HepG2 (cell line): ENCODE measurements at regions not wholly inside any gene's neighbourhood (a gene's known extent, or its start where the extent isn't known, plus 50 kb on each side); places are given as distances from the start of the nearest gene placed in this dataset.

ENCODE experiments used
- NFAT5 ChIP-seq: sonication (generic); formaldehyde crosslinking; IDR thresholded peaks from 2 replicates; pipeline ENCODE4 v1.4.0; 2020; ENCODE audit warnings: missing genetic modification reagents
- ZNF142 ChIP-seq: sonication (generic); formaldehyde crosslinking; IDR thresholded peaks from 2 replicates; pipeline ENCODE4 v1.4.0; 2020; ENCODE audit warnings: missing genetic modification reagents

GRCh38 chr13:107141767-107142166 is 573.8 kb upstream of the ARGLU1 start (continued):
- TF ChIP-seq ZNF142 (CRISPR knock-in tag) (no peak), NFAT5 (CRISPR knock-in tag) (no peak)
